ENCODE measurements at regions not wholly inside any gene's neighbourhood (a gene's known extent, or its start where the extent isn't known, plus 50 kb on each side); places are given as distances from the start of the nearest gene placed in this dataset.

DNA sequence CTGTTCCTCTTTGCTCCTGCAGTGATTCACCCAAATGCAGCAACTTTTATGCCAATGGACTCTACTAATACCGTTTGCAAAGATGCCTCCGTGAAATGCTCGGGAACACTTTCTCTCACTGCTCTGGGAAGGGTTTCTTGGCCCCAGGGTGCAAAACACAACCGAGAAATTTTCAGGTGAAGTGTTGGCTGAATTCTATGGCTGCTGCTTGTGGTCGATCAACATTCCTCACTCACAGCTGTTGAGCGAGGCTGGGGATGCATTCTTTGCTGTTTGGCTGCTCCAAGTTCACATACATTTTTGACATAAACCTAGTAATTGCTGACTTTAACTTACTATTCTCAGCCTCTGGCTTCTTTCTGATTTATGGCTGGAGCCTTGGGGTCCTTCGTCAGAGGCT, 342.0 kb upstream of the CHD6 start:
- no peak for TF ChIP-seq CTCF (IDR thresholded peaks at IDR 0.05)
- TF ChIP-seq POLR2A (IDR thresholded peaks at IDR 0.05), result no peak

Measured in testis (tissue), 2 donors.